A549 (cell line): ENCODE measurements at regions not wholly inside any gene's neighbourhood (a gene's known extent, or its start where the extent isn't known, plus 50 kb on each side); places are given as distances from the start of the nearest gene placed in this dataset.
A peak's percentile ranks its signal among the peaks of the same experiment; 100 is the strongest.

Experiments used
- ATAC-seq, 2 experiments: fragments of 200-7000 bp in 1 of 2; fragments of >200 bp in 1 of 2; cut with Nextera tagmentation in 1 of 2; cut with Tn5 transposase in 1 of 2; 3 replicates each; pipeline versions ENCODE4 v1.8.0 to v1.9.1; 2018 to 2020; ENCODE audit warnings: mild to moderate bottlenecking in 1 of 2, moderate library complexity in 1 of 2
- CTCF ChIA-PET: fragments of 300-600 bp; sonication (Branson Sonifier 250); formaldehyde crosslinking; extraction: SDS; loops from one replicate; lab custom pipeline; 2021; ENCODE audit warnings: antibody characterized with exemption, inconsistent platforms; lab: Yijun Ruan, JAX
- POLR2A ChIA-PET: fragments of 350-600 bp; formaldehyde crosslinking; extraction: SDS; loops from one replicate; lab custom pipeline; 2021; ENCODE audit warnings: antibody characterized with exemption, inconsistent platforms; lab: Yijun Ruan, JAX
- DNase-seq, 2 experiments: peaks; one replicate each; pipeline versions ENCODE4 v3.0.0 to v3.0.0-alpha.2; 2011 to 2016; ENCODE audit warnings: low read depth in 1 of 2, low spot score in 1 of 2
- FAIRE-seq: peaks from 2 replicates; lab custom pipeline; 2011; peaks lifted over from hg19 to GRCh38; lab: Jason Lieb, UNC
- H3K27ac ChIP-seq, 2 experiments: fragments of >200 bp; sonication (Bioruptor Twin); formaldehyde crosslinking; 3 replicates each; pipeline ENCODE4 v1.5.1; 2016 to 2017
- H3K4me1 ChIP-seq: fragments of >200 bp; sonication (Bioruptor Twin); formaldehyde crosslinking; 3 replicates; pipeline ENCODE4 v1.6.1; 2016
- H3K4me2 ChIP-seq: fragments of >200 bp; sonication (Bioruptor Twin); formaldehyde crosslinking; 3 replicates; pipeline ENCODE4 v1.6.1; 2016
- H3K4me3 ChIP-seq: fragments of >200 bp; sonication (Bioruptor Twin); formaldehyde crosslinking; 3 replicates; pipeline ENCODE4 v1.5.1; 2016
- H3K9me3 ChIP-seq: fragments of >200 bp; sonication (Bioruptor Twin); formaldehyde crosslinking; 3 replicates; pipeline ENCODE4 v1.6.1; 2016
- EHMT2 ChIP-seq: fragments of 200-600 bp; sonication (generic); IDR thresholded peaks from 2 replicates; pipeline ENCODE4 v1.6.1; 2016; ENCODE audit warnings: antibody characterized with exemption, low read depth, mild to moderate bottlenecking, moderate library complexity
- EP300 ChIP-seq, 2 experiments: fragments of >200 bp; sonication (Bioruptor Twin); formaldehyde crosslinking; IDR thresholded peaks; 2 replicates in 1 of 2; 3 replicates in 1 of 2; pipeline ENCODE4 v1.6.1; 2016 to 2017
- ESRRA ChIP-seq: fragments of 150-350 bp; IDR thresholded peaks from 2 replicates; pipeline ENCODE4 v1.6.1; 2014; ENCODE audit warnings: mild to moderate bottlenecking, low read length, borderline replicate concordance
- FOXS1 ChIP-seq: fragments of 250-450 bp; sonication (Bioruptor Pico); IDR thresholded peaks from 2 replicates; pipeline ENCODE4 v1.5.0; 2020; ENCODE audit warnings: mild to moderate bottlenecking, moderate library complexity
- HOXB13 ChIP-seq: fragments of 250-450 bp; sonication (Bioruptor Pico); IDR thresholded peaks from 2 replicates; pipeline ENCODE4 v1.5.0; 2020; ENCODE audit warnings: low read depth, mild to moderate bottlenecking, moderate library complexity
- JUN ChIP-seq, 2 experiments: fragments of >200 bp; sonication (Bioruptor Twin); formaldehyde crosslinking; IDR thresholded peaks; 2 replicates in 1 of 2; 3 replicates in 1 of 2; pipeline ENCODE4 v1.6.1; 2016 to 2017
- KDM1A ChIP-seq: fragments of 200-600 bp; sonication (generic); IDR thresholded peaks from 2 replicates; pipeline ENCODE4 v1.6.1; 2016; ENCODE audit warnings: low read depth, mild to moderate bottlenecking
- MAZ ChIP-seq: fragments of 150-350 bp; IDR thresholded peaks from 2 replicates; pipeline ENCODE4 v1.6.1; 2014; ENCODE audit warnings: antibody characterized with exemption, low read depth, low read length, borderline replicate concordance
- MYC ChIP-seq: IDR thresholded peaks from 2 replicates; pipeline ENCODE4 v1.6.1; 2012; ENCODE audit warnings: mild to moderate bottlenecking, inconsistent platforms, low read length, improper control_type of control experiment, borderline replicate concordance
- NFE2L2 ChIP-seq: fragments of 150-350 bp; conservative IDR thresholded peaks from 2 replicates; pipeline ENCODE4 v1.6.1; 2014; ENCODE audit warnings: low read length
- NPAS2 ChIP-seq: fragments of 250-450 bp; sonication (Bioruptor Pico); IDR thresholded peaks from 2 replicates; pipeline ENCODE4 v1.8.0; 2022; ENCODE audit warnings: mild to moderate bottlenecking, moderate library complexity, borderline replicate concordance
- POLR2A ChIP-seq: IDR thresholded peaks from 2 replicates; pipeline ENCODE4 v1.6.1; 2012; ENCODE audit warnings: mild to moderate bottlenecking, low read length
- POLR2AphosphoS2 ChIP-seq: conservative IDR thresholded peaks from 2 replicates; pipeline ENCODE4 v1.6.1; 2012; ENCODE audit warnings: low read length, improper control_type of control experiment, inconsistent platforms
- RCOR1 ChIP-seq: fragments of 150-350 bp; IDR thresholded peaks from 2 replicates; pipeline ENCODE4 v1.6.1; 2014; ENCODE audit warnings: antibody characterized with exemption, low read length, low read depth
- SREBF2 ChIP-seq: fragments of 450-650 bp; IDR thresholded peaks from 2 replicates; pipeline ENCODE4 v1.6.1; 2014; ENCODE audit warnings: mild to moderate bottlenecking, moderate library complexity
- TFCP2L1 ChIP-seq: fragments of 250-450 bp; sonication (Bioruptor Pico); IDR thresholded peaks from 2 replicates; pipeline ENCODE4 v1.5.0; 2021; ENCODE audit warnings: mild to moderate bottlenecking
- TP53 ChIP-seq: fragments of 250-450 bp; sonication (Bioruptor Pico); IDR thresholded peaks from 2 replicates; pipeline ENCODE4 v1.5.0; 2021; ENCODE audit warnings: mild to moderate bottlenecking, moderate library complexity
- WGBS: methylation state at CpG from one replicate; pipeline ENCODE4 v1.1.6; 2017; ENCODE audit errors: missing lambda C conversion rate; 5-methylcytosine and 5-hydroxymethylcytosine counted together
- TF ChIP-seq, protein P1 (sequence below): fragments of 200-600 bp; sonication (generic); IDR thresholded peaks from 2 replicates; pipeline ENCODE4 v1.6.1; 2016; ENCODE audit warnings: antibody characterized with exemption, mild to moderate bottlenecking, moderate library complexity
- TF ChIP-seq, protein P2 (sequence below): fragments of >200 bp; sonication (Bioruptor Twin); formaldehyde crosslinking; IDR thresholded peaks from 3 replicates; pipeline ENCODE4 v1.6.1; 2016
- TF ChIP-seq, protein P3 (sequence below): IDR thresholded peaks from 2 replicates; pipeline ENCODE4 v1.6.1; 2012
- TF ChIP-seq, protein P4 (sequence below): fragments of 250-450 bp; sonication (Bioruptor Pico); IDR thresholded peaks from 2 replicates; pipeline ENCODE4 v1.5.0; 2021; ENCODE audit warnings: mild to moderate bottlenecking, moderate library complexity, borderline replicate concordance

DNA sequence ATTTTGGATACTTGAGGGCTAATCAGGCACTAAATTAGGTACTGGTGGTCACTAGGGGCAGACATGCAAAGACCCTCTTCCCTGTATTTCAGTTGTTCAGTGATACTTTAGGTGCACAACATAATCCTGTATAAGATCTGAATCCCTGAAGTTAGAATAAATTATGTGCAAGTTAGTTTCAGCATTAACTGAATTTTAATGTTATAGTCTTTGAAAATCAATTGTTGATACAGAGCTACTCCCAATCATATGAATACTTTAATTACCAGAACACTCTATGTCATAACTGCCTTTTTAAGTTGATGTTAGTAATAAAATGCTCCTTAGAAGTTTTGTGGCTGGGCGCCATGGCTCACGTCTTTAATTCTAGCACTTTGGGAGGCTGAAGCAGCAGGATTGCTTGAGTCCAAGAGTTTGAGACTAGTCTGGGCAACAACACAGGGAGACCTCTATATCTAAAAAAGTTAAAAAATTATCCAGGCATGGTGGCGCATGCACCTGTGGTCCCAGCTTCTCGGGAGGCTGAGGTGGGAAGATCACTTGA, 87.1 kb upstream of the SKAP2 start:
- DNase-seq (no peak), FAIRE-seq (no peak), ATAC-seq (no peak)
- Histone ChIP-seq H3K4me1 (peaks cover 10% of the 10 kb centered on the region; the same call in 2 of the 3 replicates), H3K4me2 (no peak overlapping the region), H3K4me3 (no peak overlapping the region), H3K9me3 (no peaks in the 10 kb centered on the region), H3K27ac (no peak overlapping the region)
- no peak for TF ChIP-seq NPAS2 (CRISPR knock-in tag)
- no peak for TF ChIP-seq POLR2A
- TF ChIP-seq FOXS1 (CRISPR knock-in tag) = no peak
- TF ChIP-seq TFCP2L1 (CRISPR knock-in tag) = no peak
- TF ChIP-seq, protein P1, sequence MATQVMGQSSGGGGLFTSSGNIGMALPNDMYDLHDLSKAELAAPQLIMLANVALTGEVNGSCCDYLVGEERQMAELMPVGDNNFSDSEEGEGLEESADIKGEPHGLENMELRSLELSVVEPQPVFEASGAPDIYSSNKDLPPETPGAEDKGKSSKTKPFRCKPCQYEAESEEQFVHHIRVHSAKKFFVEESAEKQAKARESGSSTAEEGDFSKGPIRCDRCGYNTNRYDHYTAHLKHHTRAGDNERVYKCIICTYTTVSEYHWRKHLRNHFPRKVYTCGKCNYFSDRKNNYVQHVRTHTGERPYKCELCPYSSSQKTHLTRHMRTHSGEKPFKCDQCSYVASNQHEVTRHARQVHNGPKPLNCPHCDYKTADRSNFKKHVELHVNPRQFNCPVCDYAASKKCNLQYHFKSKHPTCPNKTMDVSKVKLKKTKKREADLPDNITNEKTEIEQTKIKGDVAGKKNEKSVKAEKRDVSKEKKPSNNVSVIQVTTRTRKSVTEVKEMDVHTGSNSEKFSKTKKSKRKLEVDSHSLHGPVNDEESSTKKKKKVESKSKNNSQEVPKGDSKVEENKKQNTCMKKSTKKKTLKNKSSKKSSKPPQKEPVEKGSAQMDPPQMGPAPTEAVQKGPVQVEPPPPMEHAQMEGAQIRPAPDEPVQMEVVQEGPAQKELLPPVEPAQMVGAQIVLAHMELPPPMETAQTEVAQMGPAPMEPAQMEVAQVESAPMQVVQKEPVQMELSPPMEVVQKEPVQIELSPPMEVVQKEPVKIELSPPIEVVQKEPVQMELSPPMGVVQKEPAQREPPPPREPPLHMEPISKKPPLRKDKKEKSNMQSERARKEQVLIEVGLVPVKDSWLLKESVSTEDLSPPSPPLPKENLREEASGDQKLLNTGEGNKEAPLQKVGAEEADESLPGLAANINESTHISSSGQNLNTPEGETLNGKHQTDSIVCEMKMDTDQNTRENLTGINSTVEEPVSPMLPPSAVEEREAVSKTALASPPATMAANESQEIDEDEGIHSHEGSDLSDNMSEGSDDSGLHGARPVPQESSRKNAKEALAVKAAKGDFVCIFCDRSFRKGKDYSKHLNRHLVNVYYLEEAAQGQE = no peak
- ChIA-PET POLR2A (no interaction called here), CTCF (interaction anchor here (0.6 to 1.7 kb wide), 2 partner anchors 12 to 948 kb away, joined by 3 read pairs; no protein-coding TSS in a partner anchor)
- 88% methylated on average over 4 of the region's 4 CpGs for WGBS

DNA sequence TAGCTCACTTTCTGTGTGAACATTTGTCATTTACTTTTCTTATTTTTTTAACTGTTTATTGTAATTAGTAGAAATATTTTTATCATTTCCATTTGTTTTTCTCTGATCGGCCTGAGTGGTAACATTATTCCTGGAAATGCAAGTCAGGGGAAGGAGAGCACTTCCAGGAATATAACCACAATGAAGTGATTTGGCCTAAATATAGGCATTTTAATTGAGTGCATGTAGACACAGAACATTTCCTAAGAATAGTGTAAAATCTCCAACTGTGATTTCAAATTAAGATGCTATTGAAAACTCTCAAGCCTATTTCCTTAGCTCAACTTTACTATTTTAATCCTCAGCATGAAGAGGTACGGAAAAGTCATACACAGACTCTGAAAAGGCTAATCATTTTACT, 86.5 kb upstream of the SKAP2 start:
- TF ChIP-seq RCOR1 (no peak), MAZ (no peak), JUN (IDR thresholded peaks at IDR 0.05) (no peak), EP300 (IDR thresholded peaks at IDR 0.05) (no peak), KDM1A (no peak)
- CTCF ChIA-PET = interaction anchor here (1.7 kb wide), 1 partner anchor 13 kb away, joined by 3 read pairs; no protein-coding TSS in a partner anchor
- Histone ChIP-seq H3K27ac (no peak overlapping the region), H3K4me1 (peaks cover 10% of the 10 kb centered on the region; the same call in 2 of the 3 replicates), H3K4me3 (no peak overlapping the region), H3K4me2 (no peak overlapping the region), H3K9me3 (no peaks in the 10 kb centered on the region)
- FAIRE-seq (no peak), ATAC-seq (no peak), DNase-seq (no peak)
- POLR2A ChIA-PET = no interaction called here
- 69% methylated on average over 2 of the region's 2 CpGs for WGBS

DNA sequence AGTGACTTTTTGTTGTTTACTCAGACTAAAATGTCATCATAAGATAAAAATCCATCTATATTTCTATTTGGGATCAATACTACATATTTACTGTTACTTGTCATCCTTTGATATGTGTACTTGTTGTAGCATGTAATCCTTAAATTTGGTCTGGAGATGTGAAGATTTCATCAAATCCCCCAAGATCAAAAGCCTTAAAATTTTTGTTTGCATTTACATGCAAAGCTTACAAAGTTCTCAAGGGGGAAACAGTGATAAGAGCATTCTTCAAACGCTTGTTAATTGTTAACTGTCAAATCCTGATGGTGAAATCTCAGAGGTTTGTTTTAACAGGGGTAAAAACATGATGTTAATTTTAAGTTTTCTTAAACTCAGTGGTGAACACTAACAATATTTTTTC, 84.9 kb upstream of the SKAP2 start:
- Histone ChIP-seq H3K9me3 (no peaks in the 10 kb centered on the region), H3K4me1 (peaks cover 10% of the 10 kb centered on the region; the same call in 2 of the 3 replicates), H3K4me2 (peak overlapping the region; percentile 19; the same call in 1 of the 3 replicates), H3K27ac (no peak overlapping the region), H3K4me3 (no peak overlapping the region)
- ChIA-PET POLR2A (no interaction called here), CTCF (no interaction called here)
- TF ChIP-seq, protein P2, sequence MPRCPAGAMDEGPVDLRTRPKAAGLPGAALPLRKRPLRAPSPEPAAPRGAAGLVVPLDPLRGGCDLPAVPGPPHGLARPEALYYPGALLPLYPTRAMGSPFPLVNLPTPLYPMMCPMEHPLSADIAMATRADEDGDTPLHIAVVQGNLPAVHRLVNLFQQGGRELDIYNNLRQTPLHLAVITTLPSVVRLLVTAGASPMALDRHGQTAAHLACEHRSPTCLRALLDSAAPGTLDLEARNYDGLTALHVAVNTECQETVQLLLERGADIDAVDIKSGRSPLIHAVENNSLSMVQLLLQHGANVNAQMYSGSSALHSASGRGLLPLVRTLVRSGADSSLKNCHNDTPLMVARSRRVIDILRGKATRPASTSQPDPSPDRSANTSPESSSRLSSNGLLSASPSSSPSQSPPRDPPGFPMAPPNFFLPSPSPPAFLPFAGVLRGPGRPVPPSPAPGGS = no peak
- TF ChIP-seq TP53 (CRISPR knock-in tag) (no peak), POLR2AphosphoS2 (no peak), SREBF2 (no peak), EHMT2 (no peak), JUN (IDR thresholded peaks at IDR 0.05) (no peak), NFE2L2 (no peak), ESRRA (no peak), HOXB13 (no peak), MYC (no peak)
- TF ChIP-seq, protein P3, sequence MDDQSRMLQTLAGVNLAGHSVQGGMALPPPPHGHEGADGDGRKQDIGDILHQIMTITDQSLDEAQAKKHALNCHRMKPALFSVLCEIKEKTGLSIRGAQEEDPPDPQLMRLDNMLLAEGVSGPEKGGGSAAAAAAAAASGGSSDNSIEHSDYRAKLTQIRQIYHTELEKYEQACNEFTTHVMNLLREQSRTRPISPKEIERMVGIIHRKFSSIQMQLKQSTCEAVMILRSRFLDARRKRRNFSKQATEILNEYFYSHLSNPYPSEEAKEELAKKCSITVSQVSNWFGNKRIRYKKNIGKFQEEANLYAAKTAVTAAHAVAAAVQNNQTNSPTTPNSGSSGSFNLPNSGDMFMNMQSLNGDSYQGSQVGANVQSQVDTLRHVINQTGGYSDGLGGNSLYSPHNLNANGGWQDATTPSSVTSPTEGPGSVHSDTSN = no peak
- TF ChIP-seq, protein P4, sequence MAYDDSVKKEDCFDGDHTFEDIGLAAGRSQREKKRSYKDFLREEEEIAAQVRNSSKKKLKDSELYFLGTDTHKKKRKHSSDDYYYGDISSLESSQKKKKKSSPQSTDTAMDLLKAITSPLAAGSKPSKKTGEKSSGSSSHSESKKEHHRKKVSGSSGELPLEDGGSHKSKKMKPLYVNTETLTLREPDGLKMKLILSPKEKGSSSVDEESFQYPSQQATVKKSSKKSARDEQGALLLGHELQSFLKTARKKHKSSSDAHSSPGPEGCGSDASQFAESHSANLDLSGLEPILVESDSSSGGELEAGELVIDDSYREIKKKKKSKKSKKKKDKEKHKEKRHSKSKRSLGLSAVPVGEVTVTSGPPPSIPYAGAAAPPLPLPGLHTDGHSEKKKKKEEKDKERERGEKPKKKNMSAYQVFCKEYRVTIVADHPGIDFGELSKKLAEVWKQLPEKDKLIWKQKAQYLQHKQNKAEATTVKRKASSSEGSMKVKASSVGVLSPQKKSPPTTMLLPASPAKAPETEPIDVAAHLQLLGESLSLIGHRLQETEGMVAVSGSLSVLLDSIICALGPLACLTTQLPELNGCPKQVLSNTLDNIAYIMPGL (CRISPR knock-in tag) = no peak
- WGBS = 19% methylated on average over 1 of the region's 1 CpG
- FAIRE-seq = no peak
- no peak for DNase-seq
- no peak for ATAC-seq
